Muscle of back (tissue), 3 donors: ENCODE measurements at regions not wholly inside any gene's neighbourhood (a gene's known extent, or its start where the extent isn't known, plus 50 kb on each side); places are given as distances from the start of the nearest gene placed in this dataset.

Source experiments
- DNase-seq, 3 donors: peaks; one replicate each; pipeline versions ENCODE4 v3.0.0 to v3.0.0-alpha.2; 2013

DNA sequence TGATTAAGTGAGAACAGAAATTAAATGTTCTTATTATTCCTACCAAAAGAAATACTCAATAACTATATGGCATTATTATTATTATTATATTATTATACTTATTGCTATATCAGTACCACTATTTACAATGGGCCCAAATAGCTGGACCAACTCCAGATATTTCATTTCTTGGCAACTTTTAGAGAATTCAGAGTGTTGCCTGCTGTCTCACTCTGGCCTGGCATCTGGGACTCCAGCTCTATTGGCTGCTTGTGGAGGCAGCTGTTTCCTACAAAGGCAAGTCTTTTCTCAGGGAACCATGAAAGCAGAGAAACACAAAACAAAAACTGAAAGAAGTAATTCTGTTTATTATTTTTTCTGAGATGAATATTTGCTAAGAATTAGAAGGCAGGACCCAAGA is 105.1 kb upstream of the SORCS1 start:
- no peak for DNase-seq

GRCh38 chr10:107264742-107265141 is 100.2 kb upstream of the SORCS1 start:
- no peak for DNase-seq

DNA sequence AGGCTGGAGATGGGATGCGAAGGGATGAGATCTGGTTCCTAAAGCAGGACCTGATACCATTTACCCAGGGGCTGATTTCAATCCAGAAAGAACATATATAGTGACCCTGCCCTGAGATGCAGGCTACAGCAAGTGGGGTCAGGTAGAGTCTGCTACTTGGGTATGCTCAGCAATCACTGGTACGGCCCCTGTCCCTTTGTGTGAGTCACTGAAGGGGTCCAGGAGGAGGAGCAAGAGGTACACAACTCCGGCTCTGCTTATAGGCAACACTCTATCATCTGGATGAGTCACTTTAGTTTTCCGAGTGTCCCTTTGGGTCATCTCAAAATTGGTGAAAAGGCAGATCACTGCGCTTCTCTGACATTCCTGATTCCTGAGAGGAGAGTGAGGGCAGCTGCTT is 79.6 kb upstream of the SORCS1 start:
- no peak for DNase-seq

DNA sequence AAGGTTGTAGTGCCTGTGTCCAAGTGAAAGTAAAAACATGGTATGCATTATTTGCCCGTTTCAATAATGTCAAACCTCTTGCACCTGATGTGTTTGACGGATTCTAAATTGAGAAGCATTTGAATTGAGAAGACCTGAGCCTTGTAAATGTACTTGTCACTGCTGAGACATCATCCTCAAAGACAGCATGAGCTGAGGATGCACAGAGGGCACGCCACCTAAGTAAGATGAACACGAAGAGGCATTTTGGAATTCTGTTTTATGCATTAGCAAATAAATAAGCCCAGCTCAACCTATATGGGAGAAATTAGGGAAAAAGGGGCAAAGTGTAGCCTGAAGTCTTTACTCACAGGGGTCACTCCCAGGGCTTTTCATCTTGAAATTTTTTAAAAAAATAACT is 73.8 kb upstream of the SORCS1 start:
- no peak for DNase-seq

- no peak for DNase-seq
Observed at GRCh38 chr10:107232013-107232412, 67.5 kb upstream of the SORCS1 start.

GRCh38 chr10:107230887-107231286 is 66.4 kb upstream of the SORCS1 start:
- DNase-seq, result no peak

DNA sequence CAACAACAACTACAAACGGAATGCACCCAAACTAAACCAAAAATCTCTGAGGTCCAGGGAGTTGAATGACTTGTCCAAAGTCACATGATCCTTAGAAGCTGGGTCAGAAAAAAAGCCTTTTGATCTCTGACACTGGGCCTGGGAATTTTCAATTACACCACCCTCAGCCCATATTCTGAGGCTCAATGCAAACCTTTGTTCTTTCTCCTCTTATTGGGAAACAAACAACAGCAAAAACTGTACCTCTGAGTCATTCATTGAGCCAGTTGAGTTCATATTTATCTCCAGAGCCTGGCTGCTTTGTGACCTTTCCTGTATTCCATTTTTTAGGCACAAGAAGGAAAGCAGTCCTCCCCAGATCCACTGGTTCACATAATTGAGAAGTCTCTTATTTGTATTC is 51.2 kb upstream of the SORCS1 start:
- DNase-seq, result no peak
